Glutamatergic neuron (in vitro differentiated cells): ENCODE measurements at regions not wholly inside any gene's neighbourhood (a gene's known extent, or its start where the extent isn't known, plus 50 kb on each side); places are given as distances from the start of the nearest gene placed in this dataset.

ENCODE experiments used
- DNase-seq: peaks from one replicate; pipeline ENCODE4 v3.0.0; 2022
- H3K27ac Mint-ChIP-seq: one replicate; pipeline ENCODE4 v1.8.0; 2020; ENCODE audit warnings: mild to moderate bottlenecking, mixed read lengths, inconsistent platforms; ENCODE audit not compliant: unreplicated experiment
- H3K27me3 Mint-ChIP-seq: one replicate; pipeline ENCODE4 v1.8.0; 2020; ENCODE audit warnings: mild to moderate bottlenecking, moderate library complexity, mixed read lengths, inconsistent platforms; ENCODE audit not compliant: unreplicated experiment
- H3K36me3 Mint-ChIP-seq: one replicate; pipeline ENCODE4 v1.8.0; 2020; ENCODE audit warnings: mild to moderate bottlenecking, mixed read lengths, inconsistent platforms; ENCODE audit not compliant: unreplicated experiment
- H3K4me1 Mint-ChIP-seq: one replicate; pipeline ENCODE4 v1.8.0; 2020; ENCODE audit warnings: mild to moderate bottlenecking, low read depth, mixed read lengths, inconsistent platforms; ENCODE audit not compliant: unreplicated experiment
- H3K4me3 Mint-ChIP-seq: one replicate; pipeline ENCODE4 v1.8.0; 2020; ENCODE audit warnings: mild to moderate bottlenecking, mixed read lengths, inconsistent platforms; ENCODE audit not compliant: unreplicated experiment
- H3K9me3 Mint-ChIP-seq: one replicate; pipeline ENCODE4 v1.8.0; 2020; ENCODE audit warnings: mild to moderate bottlenecking, moderate library complexity, mixed read lengths, inconsistent platforms; ENCODE audit not compliant: unreplicated experiment
- TF ChIP-seq, protein P1 (sequence below): fragments of 200-600 bp; sonication (generic); IDR thresholded peaks from one replicate; pipeline ENCODE4 v1.5.0; 2021; ENCODE audit not compliant: partially characterized antibody, unreplicated experiment

GRCh38 chr2:146741260-146741659 is 1103.6 kb upstream of the ACVR2A start:
- Mint-ChIP-seq H3K4me3 (no peak overlapping the region), H3K27ac (no peak overlapping the region), H3K9me3 (no peaks in the 10 kb centered on the region), H3K4me1 (no peaks in the 10 kb centered on the region), H3K36me3 (no peaks in the 10 kb centered on the region), H3K27me3 (peaks cover 2% of the 10 kb centered on the region)
- TF ChIP-seq, protein P1, sequence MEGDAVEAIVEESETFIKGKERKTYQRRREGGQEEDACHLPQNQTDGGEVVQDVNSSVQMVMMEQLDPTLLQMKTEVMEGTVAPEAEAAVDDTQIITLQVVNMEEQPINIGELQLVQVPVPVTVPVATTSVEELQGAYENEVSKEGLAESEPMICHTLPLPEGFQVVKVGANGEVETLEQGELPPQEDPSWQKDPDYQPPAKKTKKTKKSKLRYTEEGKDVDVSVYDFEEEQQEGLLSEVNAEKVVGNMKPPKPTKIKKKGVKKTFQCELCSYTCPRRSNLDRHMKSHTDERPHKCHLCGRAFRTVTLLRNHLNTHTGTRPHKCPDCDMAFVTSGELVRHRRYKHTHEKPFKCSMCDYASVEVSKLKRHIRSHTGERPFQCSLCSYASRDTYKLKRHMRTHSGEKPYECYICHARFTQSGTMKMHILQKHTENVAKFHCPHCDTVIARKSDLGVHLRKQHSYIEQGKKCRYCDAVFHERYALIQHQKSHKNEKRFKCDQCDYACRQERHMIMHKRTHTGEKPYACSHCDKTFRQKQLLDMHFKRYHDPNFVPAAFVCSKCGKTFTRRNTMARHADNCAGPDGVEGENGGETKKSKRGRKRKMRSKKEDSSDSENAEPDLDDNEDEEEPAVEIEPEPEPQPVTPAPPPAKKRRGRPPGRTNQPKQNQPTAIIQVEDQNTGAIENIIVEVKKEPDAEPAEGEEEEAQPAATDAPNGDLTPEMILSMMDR = no peak
- no peak for DNase-seq

- Mint-ChIP-seq H3K4me3 (no peak overlapping the region), H3K9me3 (no peaks in the 10 kb centered on the region), H3K27ac (no peak overlapping the region), H3K4me1 (no peaks in the 10 kb centered on the region), H3K36me3 (no peaks in the 10 kb centered on the region), H3K27me3 (peaks cover 2% of the 10 kb centered on the region)
- TF ChIP-seq, protein P1 = no peak
- DNase-seq = no peak
Observed at GRCh38 chr2:146734821-146735190, 1110.0 kb upstream of the ACVR2A start.

- Mint-ChIP-seq H3K36me3 (no peaks in the 10 kb centered on the region), H3K4me1 (no peaks in the 10 kb centered on the region), H3K27ac (no peak overlapping the region), H3K9me3 (no peaks in the 10 kb centered on the region), H3K4me3 (no peak overlapping the region), H3K27me3 (peaks cover 2% of the 10 kb centered on the region)
- DNase-seq = no peak
- TF ChIP-seq, protein P1 = peak; percentile 44
Observed at GRCh38 chr2:146734042-146734820, 1110.6 kb upstream of the ACVR2A start.

- no peaks in the 10 kb centered on the region for H3K27me3 Mint-ChIP-seq
- no peak for DNase-seq
- H3K27ac Mint-ChIP-seq = no peak overlapping the region
- H3K9me3 Mint-ChIP-seq = no peaks in the 10 kb centered on the region
- no peaks in the 10 kb centered on the region for H3K36me3 Mint-ChIP-seq
- H3K4me3 Mint-ChIP-seq = no peak overlapping the region
- TF ChIP-seq, protein P1 = no peak
- H3K4me1 Mint-ChIP-seq = no peaks in the 10 kb centered on the region
Observed at GRCh38 chr2:146730882-146731281, 1113.9 kb upstream of the ACVR2A start.

- Mint-ChIP-seq H3K9me3 (peaks cover 3% of the 10 kb centered on the region), H3K4me1 (no peaks in the 10 kb centered on the region), H3K36me3 (peaks cover 12% of the 10 kb centered on the region), H3K4me3 (no peak overlapping the region), H3K27ac (no peak overlapping the region), H3K27me3 (peaks cover 2% of the 10 kb centered on the region)
- TF ChIP-seq, protein P1 = no peak
- no peak for DNase-seq
Observed at GRCh38 chr2:146721486-146721885, 1123.3 kb upstream of the ACVR2A start.
